Activated CD4-positive, alpha-beta T cell treated with anti-CD3 and anti-CD28 coated beads, Interleukin-2, amount 10 ng/mL, durations not matched to agents 24 days and 14 days (primary cell): ENCODE measurements at regions not wholly inside any gene's neighbourhood (a gene's known extent, or its start where the extent isn't known, plus 50 kb on each side); places are given as distances from the start of the nearest gene placed in this dataset.
"Not testable (repeated sequence)": the region's sequence is repeated elsewhere in the genome, so short reads cannot be mapped to it uniquely, and the experiment has no call there.

Experiments used
- DNase-seq: peaks from one replicate; pipeline ENCODE4 v3.0.0; 2022
- H3K27ac Mint-ChIP-seq: one replicate; pipeline ENCODE4 v1.8.0; 2022; ENCODE audit warnings: mild to moderate bottlenecking, mixed read lengths
- H3K27me3 Mint-ChIP-seq: one replicate; pipeline ENCODE4 v1.8.0; 2022; ENCODE audit warnings: mixed read lengths
- H3K36me3 Mint-ChIP-seq: one replicate; pipeline ENCODE4 v1.8.0; 2022; ENCODE audit warnings: low read depth, mild to moderate bottlenecking, mixed read lengths
- H3K4me1 Mint-ChIP-seq: one replicate; pipeline ENCODE4 v1.8.0; 2021; ENCODE audit warnings: mixed read lengths
- H3K4me3 Mint-ChIP-seq: one replicate; pipeline ENCODE4 v1.8.0; 2022; ENCODE audit warnings: mild to moderate bottlenecking, moderate library complexity, mixed read lengths
- H3K9me3 Mint-ChIP-seq: one replicate; pipeline ENCODE4 v1.8.0; 2021; ENCODE audit warnings: mixed read lengths
- intact Hi-C: fragments of 100-400 bp; cut with micrococcal nuclease; formaldehyde crosslinking; loops from one replicate; pipeline ENCODE4 v1.15.1; 2023

DNA sequence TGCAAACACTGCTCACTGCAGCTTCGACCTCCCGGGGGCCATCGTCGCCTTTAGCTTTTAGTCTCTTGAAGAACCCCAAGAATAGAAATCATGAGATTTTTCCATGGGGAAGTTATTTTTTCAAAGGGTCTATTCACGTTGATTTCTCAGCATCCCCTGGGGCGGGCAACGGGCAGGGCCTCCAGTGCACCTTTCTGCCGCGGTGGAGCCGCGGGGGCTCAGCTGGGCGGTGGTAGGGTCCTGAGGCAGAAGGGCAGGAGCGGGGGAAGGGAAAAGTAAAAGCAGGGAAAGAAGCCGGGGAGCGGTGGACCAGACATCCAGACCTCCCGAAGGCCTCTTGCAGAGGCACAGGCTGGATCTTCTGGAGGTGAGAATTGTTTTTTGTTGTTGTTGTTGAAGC is 253.8 kb downstream of the FAM72C start:
- Mint-ChIP-seq H3K9me3 (no peaks in the 10 kb centered on the region), H3K4me1 (peaks cover 7% of the 10 kb centered on the region), H3K27me3 (peaks cover 30% of the 10 kb centered on the region), H3K36me3 (no peaks in the 10 kb centered on the region), H3K4me3 (no peak overlapping the region), H3K27ac (no peak overlapping the region)
- no peak for DNase-seq
- intact Hi-C loops = no loop called here

DNA sequence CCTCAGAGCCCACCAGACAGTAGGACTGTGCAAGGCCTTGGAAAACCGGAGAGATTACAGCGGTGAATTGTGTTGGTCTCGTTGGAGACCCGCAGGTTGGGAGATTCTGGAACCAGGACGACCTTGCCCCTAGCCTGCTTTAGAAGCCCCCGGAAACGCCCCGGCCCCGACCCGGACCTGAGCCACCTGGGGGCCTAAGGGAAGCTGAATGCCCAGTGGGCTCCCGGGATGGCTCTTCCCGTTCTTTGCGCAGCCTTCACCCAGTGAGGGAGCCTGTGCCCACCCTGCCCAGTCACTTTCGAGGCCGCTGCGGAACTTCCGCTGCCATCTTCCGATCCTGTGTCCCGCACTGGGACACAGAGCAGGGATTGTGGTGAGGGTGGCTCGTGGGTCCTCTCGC is 254.4 kb downstream of the FAM72C start:
- no peaks in the 10 kb centered on the region for H3K9me3 Mint-ChIP-seq
- no peak for DNase-seq
- H3K4me1 Mint-ChIP-seq = peaks cover 7% of the 10 kb centered on the region
- H3K27ac Mint-ChIP-seq = no peak overlapping the region
- no peak overlapping the region for H3K4me3 Mint-ChIP-seq
- peaks cover 30% of the 10 kb centered on the region for H3K27me3 Mint-ChIP-seq
- H3K36me3 Mint-ChIP-seq = no peaks in the 10 kb centered on the region
- intact Hi-C loops = no loop called here

DNA sequence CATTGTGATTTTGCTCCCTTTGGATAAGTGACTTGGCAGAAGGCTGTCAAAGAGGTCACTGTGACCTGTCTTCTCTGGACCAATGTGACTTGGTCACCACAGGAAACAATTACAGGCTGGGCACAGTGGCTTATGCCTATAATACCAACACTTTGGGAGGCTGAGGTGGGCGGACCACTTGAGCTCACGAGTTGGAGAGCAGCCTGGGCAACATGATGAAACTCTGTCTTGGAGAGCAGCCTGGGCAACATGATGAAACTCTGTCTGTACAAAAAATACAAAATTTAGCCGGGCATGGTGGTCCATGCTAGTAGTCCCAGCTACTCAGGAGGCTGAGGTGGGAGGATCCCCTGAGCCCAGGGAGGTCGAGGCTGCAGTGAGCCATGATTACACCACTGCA is 256.9 kb downstream of the FAM72C start:
- H3K4me1 Mint-ChIP-seq, H3K36me3 Mint-ChIP-seq, H3K9me3 Mint-ChIP-seq, intact Hi-C loops, H3K4me3 Mint-ChIP-seq, DNase-seq, H3K27ac Mint-ChIP-seq: not testable (repeated sequence)
- peaks cover 17% of the 10 kb centered on the region for H3K27me3 Mint-ChIP-seq

DNA sequence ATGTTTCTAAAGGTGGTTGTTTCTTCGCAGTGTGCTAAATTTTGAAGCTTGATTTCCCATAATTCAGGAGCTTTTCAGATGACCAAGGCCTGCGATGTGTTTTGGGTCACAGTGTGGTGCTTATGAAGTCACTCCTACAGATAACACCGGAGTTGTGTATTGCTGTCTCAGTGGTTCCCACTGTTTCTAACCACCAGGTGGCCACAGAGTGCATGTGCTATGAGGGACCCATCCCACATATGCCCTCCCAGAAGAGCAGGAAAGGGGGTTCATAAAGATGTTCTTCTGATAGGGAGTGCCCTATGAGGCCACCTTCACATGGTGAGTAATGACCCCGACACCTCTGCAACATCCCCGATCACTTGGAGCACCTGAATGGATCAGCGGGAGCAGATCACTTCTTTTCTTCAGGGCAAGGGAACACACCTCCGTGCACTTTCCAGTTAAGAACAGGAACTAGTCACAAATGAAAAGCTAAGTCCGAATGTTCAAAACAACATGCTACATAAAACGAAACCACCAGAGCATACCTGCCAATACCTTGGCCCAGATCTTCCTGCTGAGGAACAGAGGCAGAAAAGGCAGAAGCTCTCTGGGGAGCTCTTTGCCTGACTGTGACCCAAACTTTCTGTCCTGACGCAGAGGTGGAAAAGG is 262.1 kb downstream of the FAM72C start:
- peaks cover 18% of the 10 kb centered on the region for H3K27me3 Mint-ChIP-seq
- H3K36me3 Mint-ChIP-seq, H3K4me3 Mint-ChIP-seq, H3K27ac Mint-ChIP-seq, intact Hi-C loops, H3K9me3 Mint-ChIP-seq, H3K4me1 Mint-ChIP-seq: not testable (repeated sequence)
- peak; percentile 64 for DNase-seq

DNA sequence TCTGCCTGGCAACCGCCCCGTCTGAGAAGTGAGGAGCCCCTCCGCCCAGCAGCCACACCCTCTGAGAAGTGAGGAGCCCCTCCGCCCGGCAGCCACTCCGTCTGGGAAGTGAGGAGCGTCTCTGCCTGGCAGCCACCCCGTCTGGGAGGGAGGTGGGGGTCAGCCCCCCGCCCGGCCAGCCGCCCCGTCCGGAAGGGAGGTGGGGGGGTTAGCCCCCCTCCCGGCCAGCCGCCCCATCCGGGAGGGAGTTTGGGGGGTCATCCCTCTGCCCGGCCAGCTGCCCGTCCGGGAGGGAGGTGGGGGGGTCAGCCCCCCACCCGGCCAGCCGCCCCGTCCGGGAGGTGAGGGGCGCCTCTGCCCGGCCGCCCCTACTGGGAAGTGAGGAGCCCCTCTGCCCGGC is 269.0 kb downstream of the FAM72C start:
- H3K27ac Mint-ChIP-seq, DNase-seq, intact Hi-C loops, H3K36me3 Mint-ChIP-seq, H3K4me1 Mint-ChIP-seq, H3K4me3 Mint-ChIP-seq, H3K9me3 Mint-ChIP-seq: not testable (repeated sequence)
- peaks cover 33% of the 10 kb centered on the region for H3K27me3 Mint-ChIP-seq

DNA sequence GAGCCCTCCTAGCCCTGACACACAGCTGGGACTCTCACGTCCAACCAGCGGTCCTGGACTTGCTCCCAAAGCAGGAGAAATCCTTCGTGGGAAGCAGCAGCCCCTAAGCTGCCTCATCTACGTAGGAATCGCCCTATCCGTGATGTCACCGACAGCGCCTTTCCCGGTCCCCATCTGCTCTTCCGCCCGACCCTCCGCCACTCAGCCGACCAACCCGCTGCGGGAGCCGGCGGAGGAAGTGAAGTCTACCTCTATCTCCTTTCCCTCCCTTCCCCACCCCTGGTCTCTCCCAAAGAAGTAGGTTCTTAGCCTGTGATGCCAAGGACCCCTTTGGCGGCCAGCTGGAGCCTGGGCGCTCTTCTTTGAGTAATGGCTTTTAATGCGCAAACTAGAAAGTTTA is 272.1 kb downstream of the FAM72C start:
- Mint-ChIP-seq H3K36me3 (no peaks in the 10 kb centered on the region), H3K4me1 (peaks cover 5% of the 10 kb centered on the region), H3K9me3 (peaks cover 6% of the 10 kb centered on the region), H3K4me3 (no peak overlapping the region), H3K27me3 (peaks cover 51% of the 10 kb centered on the region), H3K27ac (no peak overlapping the region)
- intact Hi-C loops = no loop called here
- DNase-seq = no peak

DNA sequence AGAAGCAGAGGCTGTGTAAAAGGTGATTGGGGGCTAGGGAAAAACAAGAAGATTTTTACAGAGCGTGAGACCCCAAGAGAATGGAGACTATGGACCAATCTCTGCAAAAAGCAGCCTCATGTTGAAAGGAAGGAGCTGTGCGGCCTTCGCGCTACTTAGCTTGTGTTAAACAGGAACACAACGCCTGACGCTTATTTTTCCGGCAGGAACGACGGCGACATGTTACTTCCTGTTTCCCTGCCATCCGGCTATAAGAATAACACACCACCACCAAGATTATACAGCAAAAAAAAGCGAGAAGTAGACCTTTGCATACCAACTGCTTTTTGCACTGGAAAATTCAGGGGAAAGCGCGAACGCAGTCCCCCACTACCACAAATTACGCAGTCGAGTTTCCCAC is 272.7 kb downstream of the FAM72C start:
- H3K36me3 Mint-ChIP-seq = no peaks in the 10 kb centered on the region
- H3K4me3 Mint-ChIP-seq = peak overlapping the region; percentile 5

DNA sequence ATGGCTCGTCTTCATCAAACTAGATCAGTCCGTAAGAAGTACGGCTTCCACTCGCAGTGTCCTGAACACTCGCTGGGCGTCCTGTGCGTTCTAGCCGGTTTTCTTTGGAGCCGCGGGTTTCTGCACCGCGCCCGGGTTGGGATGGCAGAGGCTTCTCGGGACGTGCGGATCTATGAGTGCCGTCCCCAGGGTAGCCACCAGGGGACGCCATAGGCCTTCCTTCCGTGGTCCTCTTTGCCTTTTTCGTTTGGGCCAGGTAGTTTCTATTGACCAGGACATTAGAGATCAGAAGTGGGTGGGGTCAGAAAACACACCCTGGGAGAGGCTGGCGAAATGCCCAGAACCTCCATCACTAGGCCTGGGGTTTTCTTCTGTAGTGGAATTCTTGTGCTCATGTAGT is 273.8 kb downstream of the FAM72C start:
- intact Hi-C loops = no loop called here
- Mint-ChIP-seq H3K27me3 (peaks cover 67% of the 10 kb centered on the region), H3K4me1 (peaks cover 5% of the 10 kb centered on the region), H3K9me3 (peaks cover 6% of the 10 kb centered on the region), H3K27ac (peak overlapping the region; percentile 56), H3K4me3 (peak overlapping the region; percentile 13), H3K36me3 (no peaks in the 10 kb centered on the region)
- DNase-seq = peak; percentile 69

More for the DNA sequence above, 272.7 kb downstream of the FAM72C start:
- H3K4me1 Mint-ChIP-seq = peaks cover 5% of the 10 kb centered on the region
- H3K9me3 Mint-ChIP-seq = peaks cover 6% of the 10 kb centered on the region
- DNase-seq = no peak
- no peak overlapping the region for H3K27ac Mint-ChIP-seq
- peaks cover 57% of the 10 kb centered on the region for H3K27me3 Mint-ChIP-seq
- intact Hi-C loops = no loop called here

DNA sequence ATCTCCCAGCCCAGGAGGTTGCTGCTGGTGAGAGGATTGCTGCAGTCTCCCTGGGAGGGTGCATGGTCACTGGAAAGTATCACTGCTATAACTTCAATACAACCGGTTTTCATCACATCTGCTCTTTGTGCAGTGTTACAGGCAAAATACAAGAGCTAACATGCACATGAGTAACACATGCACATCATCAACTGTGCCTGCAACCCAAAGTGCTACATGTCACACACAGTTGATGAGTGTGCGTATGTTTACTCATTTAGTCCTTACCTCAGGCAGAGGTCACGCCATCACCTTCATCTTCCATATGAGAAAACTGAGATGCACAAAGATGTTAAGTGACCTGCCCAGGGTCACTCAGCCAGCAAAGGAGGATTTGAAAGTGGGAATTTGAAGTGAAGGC is 277.7 kb downstream of the FAM72C start:
- Mint-ChIP-seq H3K4me3 (no peak overlapping the region), H3K27ac (no peak overlapping the region), H3K36me3 (no peaks in the 10 kb centered on the region), H3K4me1 (peaks cover 5% of the 10 kb centered on the region), H3K9me3 (peaks cover 6% of the 10 kb centered on the region), H3K27me3 (peaks cover 74% of the 10 kb centered on the region)
- intact Hi-C loops = no loop called here
- DNase-seq = no peak

DNA sequence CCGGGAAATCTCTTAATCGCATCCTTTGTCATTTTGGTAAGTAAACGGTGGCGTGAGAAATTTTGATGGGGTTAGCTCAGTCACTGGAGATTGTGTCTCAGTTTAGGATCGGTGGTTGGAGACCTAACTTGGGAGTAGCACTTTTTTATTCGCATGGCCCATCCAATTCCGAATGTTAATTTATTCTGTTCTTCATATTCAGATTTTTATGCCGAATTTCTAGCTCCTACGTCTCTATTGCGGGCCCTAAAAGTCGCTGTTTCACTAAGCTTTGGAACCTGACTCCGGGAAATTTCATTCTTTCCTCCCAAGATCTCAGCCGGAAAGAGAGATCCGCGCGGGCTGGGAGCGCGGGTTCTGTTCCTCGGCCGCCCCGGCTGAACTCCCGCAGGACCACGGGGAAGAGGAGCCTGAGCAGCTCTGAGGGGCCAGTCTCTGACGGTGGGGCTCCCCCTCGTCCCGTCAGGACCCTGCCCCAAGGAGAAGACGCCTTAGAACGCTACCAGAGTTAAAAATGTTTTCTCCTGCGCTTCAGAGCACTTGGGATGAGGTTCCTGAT is 279.7 kb downstream of the FAM72C start:
- Mint-ChIP-seq H3K4me1 (no peaks in the 10 kb centered on the region), H3K4me3 (no peak overlapping the region), H3K27me3 (peaks cover 55% of the 10 kb centered on the region), H3K9me3 (no peaks in the 10 kb centered on the region), H3K27ac (no peak overlapping the region), H3K36me3 (no peaks in the 10 kb centered on the region)
- intact Hi-C loops = no loop called here
- DNase-seq = no peak

DNA sequence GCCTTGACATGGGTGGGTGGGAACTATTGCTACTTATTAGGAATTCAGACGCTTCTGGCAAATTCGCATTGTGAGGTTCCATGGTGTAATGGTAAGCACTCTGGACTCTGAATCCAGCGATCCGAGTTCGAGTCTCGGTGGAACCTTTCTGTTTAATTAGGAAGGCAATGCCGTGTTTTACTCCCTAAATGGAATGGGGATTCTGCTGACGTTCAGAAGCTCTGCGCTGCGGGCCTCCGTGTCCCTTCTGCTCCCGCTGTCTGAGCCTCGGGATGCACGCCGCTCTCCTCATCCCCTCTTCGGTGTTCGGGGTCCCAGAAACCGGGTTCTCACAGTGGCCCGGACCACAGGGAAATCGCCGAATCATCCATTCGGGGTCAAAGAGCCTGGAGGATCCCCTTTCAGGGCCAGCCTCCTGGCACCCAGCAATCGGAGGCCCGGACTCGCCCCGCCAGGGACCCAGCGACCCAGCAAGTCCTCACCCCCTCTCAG is 280.3 kb downstream of the FAM72C start:
- Mint-ChIP-seq H3K4me1 (no peaks in the 10 kb centered on the region), H3K9me3 (no peaks in the 10 kb centered on the region), H3K4me3 (no peak overlapping the region), H3K27me3 (peaks cover 51% of the 10 kb centered on the region), H3K36me3 (no peaks in the 10 kb centered on the region), H3K27ac (no peak overlapping the region)
- no peak for DNase-seq
- intact Hi-C loops = no loop called here

DNA sequence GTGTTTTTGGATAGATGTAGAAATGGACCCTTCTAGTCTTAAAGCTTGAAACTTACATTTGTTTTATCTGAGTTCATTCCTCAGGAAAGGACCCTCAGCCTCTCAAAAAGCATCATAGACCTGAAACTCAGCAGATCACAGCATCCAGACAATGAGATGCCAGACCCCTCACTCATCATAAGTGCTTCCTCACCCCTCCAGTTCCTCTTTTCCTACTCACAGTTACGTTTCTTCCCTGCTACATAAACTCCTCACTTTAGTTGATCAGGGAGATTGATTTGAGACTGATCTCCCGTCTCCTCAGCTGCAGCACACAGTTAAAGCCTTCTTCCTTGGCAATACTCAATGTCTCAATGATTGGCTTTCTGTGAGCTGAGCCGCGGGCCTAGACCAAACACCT is 282.0 kb downstream of the FAM72C start:
- no peak overlapping the region for H3K27ac Mint-ChIP-seq
- H3K9me3 Mint-ChIP-seq = no peaks in the 10 kb centered on the region
- no peaks in the 10 kb centered on the region for H3K4me1 Mint-ChIP-seq
- no peak for DNase-seq
- intact Hi-C loops = no loop called here
- H3K4me3 Mint-ChIP-seq = no peak overlapping the region
- H3K36me3 Mint-ChIP-seq = no peaks in the 10 kb centered on the region
- peaks cover 44% of the 10 kb centered on the region for H3K27me3 Mint-ChIP-seq

DNA sequence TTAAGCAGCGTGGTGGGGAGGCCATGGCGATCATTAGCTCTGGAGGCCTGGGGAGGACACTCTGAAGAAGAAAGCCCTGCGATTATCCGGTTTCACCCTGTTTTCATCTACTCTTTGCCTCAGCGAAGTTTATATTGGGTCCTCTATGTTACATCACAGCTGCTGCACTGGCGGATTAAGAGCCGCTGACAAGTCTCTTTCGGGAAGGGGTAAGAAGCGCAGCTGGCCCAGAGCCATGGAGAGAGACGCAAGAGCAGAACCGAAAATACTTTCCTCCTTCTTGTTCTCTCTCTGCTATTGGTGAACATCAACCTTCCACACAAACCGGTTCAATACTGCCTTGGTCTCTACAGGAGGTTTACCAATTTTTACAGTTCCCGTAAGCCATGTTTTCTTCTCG is 291.5 kb downstream of the FAM72C start:
- H3K9me3 Mint-ChIP-seq = peaks cover 3% of the 10 kb centered on the region
- no peak overlapping the region for H3K4me3 Mint-ChIP-seq
- no peak for DNase-seq
- no peaks in the 10 kb centered on the region for H3K4me1 Mint-ChIP-seq
- no peak overlapping the region for H3K27ac Mint-ChIP-seq
- intact Hi-C loops = no loop called here
- peaks cover 4% of the 10 kb centered on the region for H3K27me3 Mint-ChIP-seq
- H3K36me3 Mint-ChIP-seq = no peaks in the 10 kb centered on the region

DNA sequence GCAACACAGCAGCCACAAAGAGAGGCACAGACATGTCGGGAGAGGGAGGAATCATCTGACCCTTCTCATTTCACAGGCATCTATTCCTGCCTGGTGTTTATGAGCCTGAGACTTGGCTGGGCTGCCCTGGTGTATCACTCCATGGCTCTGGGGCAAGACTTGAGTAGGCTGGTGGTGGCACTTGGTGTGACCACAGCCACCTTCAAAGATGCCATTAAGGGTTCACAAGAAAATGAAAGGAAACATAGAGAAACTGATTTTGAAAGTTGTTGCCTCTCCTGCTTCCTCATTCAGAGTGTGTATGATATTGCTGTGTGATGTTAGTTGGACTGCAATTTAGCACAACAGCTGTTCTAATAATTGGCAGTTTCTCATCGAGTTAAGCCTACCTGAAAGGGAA is 298.8 kb downstream of the FAM72C start:
- no peak overlapping the region for H3K27ac Mint-ChIP-seq
- intact Hi-C loops = no loop called here
- no peak for DNase-seq
- H3K27me3 Mint-ChIP-seq = peaks cover 17% of the 10 kb centered on the region
- no peaks in the 10 kb centered on the region for H3K9me3 Mint-ChIP-seq
- no peaks in the 10 kb centered on the region for H3K36me3 Mint-ChIP-seq
- no peaks in the 10 kb centered on the region for H3K4me1 Mint-ChIP-seq
- H3K4me3 Mint-ChIP-seq = no peak overlapping the region

DNA sequence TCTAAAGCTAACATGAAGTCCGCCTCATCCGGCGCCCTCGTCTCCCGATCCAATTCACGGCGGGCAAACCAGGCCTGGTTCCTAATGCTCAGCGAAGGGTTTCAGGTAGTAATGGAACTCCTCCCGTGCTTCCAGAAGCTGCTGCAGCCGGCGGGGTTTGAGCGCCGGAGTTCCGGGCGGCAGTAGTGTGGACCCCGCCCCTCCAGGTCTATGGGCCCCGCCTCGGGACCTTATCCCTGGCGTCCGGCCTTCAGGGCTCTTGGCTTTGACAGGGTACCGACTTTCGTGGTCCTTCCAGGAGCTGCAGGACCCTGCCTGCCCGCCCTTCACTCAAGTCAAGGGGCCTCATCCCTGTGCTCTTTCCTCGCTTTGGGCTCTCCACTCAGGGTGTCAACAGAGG is 304.1 kb downstream of the FAM72C start:
- H3K4me3 Mint-ChIP-seq = no peak overlapping the region
- intact Hi-C loops = no loop called here
- H3K27ac Mint-ChIP-seq = no peak overlapping the region
- DNase-seq = no peak
- no peaks in the 10 kb centered on the region for H3K4me1 Mint-ChIP-seq
- no peaks in the 10 kb centered on the region for H3K9me3 Mint-ChIP-seq
- no peaks in the 10 kb centered on the region for H3K36me3 Mint-ChIP-seq
- peaks cover 20% of the 10 kb centered on the region for H3K27me3 Mint-ChIP-seq
